Loucy (cell line): ENCODE measurements at regions not wholly inside any gene's neighbourhood (a gene's known extent, or its start where the extent isn't known, plus 50 kb on each side); places are given as distances from the start of the nearest gene placed in this dataset.

ENCODE experiments used
- EZH2phosphoT487 ChIP-seq: fragments of 200-600 bp; IDR thresholded peaks from 2 replicates; pipeline ENCODE4 v1.6.1; 2018; ENCODE audit warnings: antibody characterized with exemption, mild to moderate bottlenecking, moderate library complexity, borderline replicate concordance
- TF ChIP-seq, protein P1 (sequence below): fragments of 200-600 bp; sonication (generic); conservative IDR thresholded peaks from 2 replicates; pipeline ENCODE4 v1.5.1; 2014; ENCODE audit warnings: mild to moderate bottlenecking, antibody characterized with exemption, low read length

GRCh38 chr4:30630431-30630830 lies 89.7 kb upstream of the PCDH7 start:
- TF ChIP-seq, protein P1, sequence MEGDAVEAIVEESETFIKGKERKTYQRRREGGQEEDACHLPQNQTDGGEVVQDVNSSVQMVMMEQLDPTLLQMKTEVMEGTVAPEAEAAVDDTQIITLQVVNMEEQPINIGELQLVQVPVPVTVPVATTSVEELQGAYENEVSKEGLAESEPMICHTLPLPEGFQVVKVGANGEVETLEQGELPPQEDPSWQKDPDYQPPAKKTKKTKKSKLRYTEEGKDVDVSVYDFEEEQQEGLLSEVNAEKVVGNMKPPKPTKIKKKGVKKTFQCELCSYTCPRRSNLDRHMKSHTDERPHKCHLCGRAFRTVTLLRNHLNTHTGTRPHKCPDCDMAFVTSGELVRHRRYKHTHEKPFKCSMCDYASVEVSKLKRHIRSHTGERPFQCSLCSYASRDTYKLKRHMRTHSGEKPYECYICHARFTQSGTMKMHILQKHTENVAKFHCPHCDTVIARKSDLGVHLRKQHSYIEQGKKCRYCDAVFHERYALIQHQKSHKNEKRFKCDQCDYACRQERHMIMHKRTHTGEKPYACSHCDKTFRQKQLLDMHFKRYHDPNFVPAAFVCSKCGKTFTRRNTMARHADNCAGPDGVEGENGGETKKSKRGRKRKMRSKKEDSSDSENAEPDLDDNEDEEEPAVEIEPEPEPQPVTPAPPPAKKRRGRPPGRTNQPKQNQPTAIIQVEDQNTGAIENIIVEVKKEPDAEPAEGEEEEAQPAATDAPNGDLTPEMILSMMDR, result no peak
- no peak for TF ChIP-seq EZH2phosphoT487
